ENCODE measurements at regions not wholly inside any gene's neighbourhood (a gene's known extent, or its start where the extent isn't known, plus 50 kb on each side); places are given as distances from the start of the nearest gene placed in this dataset.

GRCh38 chr12:127178052-127178451, 1088.9 kb upstream of the TMEM132C start:
- no peak overlapping the region for H3K4me2 ChIP-seq (ENCODE audit: low read length)
- no peaks in the 10 kb centered on the region for H3K4me1 ChIP-seq (ENCODE audit: insufficient read depth, low read length, severe bottlenecking)
- H3K9me2 ChIP-seq (ENCODE audit: low read depth, low read length) = no peaks in the 10 kb centered on the region
- H3F3A ChIP-seq (ENCODE audit: insufficient read depth, low read length) = no peaks in the 10 kb centered on the region
- no peaks in the 10 kb centered on the region for H3K27me3 ChIP-seq (ENCODE audit: insufficient read depth, low read length)
- TF ChIP-seq EZH2 (IDR thresholded peaks at IDR 0.05; ENCODE audit: borderline replicate concordance, low read length) = no peak
- TF ChIP-seq, protein P1, sequence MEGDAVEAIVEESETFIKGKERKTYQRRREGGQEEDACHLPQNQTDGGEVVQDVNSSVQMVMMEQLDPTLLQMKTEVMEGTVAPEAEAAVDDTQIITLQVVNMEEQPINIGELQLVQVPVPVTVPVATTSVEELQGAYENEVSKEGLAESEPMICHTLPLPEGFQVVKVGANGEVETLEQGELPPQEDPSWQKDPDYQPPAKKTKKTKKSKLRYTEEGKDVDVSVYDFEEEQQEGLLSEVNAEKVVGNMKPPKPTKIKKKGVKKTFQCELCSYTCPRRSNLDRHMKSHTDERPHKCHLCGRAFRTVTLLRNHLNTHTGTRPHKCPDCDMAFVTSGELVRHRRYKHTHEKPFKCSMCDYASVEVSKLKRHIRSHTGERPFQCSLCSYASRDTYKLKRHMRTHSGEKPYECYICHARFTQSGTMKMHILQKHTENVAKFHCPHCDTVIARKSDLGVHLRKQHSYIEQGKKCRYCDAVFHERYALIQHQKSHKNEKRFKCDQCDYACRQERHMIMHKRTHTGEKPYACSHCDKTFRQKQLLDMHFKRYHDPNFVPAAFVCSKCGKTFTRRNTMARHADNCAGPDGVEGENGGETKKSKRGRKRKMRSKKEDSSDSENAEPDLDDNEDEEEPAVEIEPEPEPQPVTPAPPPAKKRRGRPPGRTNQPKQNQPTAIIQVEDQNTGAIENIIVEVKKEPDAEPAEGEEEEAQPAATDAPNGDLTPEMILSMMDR (IDR thresholded peaks at IDR 0.05; ENCODE audit: low read length) = no peak
- H3K79me2 ChIP-seq (ENCODE audit: insufficient read depth, low read length) = no peaks in the 10 kb centered on the region
- H3K9ac ChIP-seq (ENCODE audit: low read length) = no peak overlapping the region
- no peak overlapping the region for H3K4me3 ChIP-seq (ENCODE audit: low read depth, low read length, poor library complexity, severe bottlenecking)
- 0 out of 2 replicates have a peak, but pooled peaks cover 4% of the 10 kb centered on the region for H3K9me3 ChIP-seq (ENCODE audit: low read length)
- no peak overlapping the region for H3K27ac ChIP-seq (ENCODE audit: low read depth, low read length, poor library complexity, severe bottlenecking)
- H4K20me1 ChIP-seq (ENCODE audit: insufficient read depth, low read length) = no peaks in the 10 kb centered on the region
- H2AFZ ChIP-seq (ENCODE audit: low read length) = no peak overlapping the region
- H3K36me3 ChIP-seq (ENCODE audit: insufficient read depth, low read length) = no peaks in the 10 kb centered on the region

DNA sequence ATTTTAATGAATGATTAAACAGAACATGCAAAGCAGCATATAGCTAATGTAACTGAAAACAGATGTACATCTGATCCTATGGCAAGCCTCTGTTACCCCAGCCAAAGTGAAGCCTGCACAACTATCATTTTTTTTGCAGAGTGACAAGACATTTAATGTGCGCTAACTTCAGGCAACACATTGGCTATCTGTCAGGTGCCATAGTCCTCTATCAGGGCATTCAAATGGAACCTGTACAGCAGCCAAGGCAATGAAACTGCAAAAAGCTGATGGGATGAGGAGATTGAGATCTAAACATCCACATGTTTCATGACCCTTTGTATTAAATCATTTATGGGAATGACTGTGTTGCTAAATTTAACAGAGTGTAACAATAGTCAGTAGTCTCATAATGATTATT, 1088.5 kb upstream of the TMEM132C start:
- 0 out of 2 replicates have a peak, but pooled peaks cover 4% of the 10 kb centered on the region for H3K9me3 ChIP-seq (ENCODE audit: low read length)
- no peak overlapping the region for H3K27ac ChIP-seq (ENCODE audit: low read depth, low read length, poor library complexity, severe bottlenecking)
- H3K79me2 ChIP-seq (ENCODE audit: insufficient read depth, low read length) = no peaks in the 10 kb centered on the region

GRCh38 chr12:127179176-127179575, 1087.8 kb upstream of the TMEM132C start:
- Histone ChIP-seq H3K27ac (ENCODE audit: low read depth, low read length, poor library complexity, severe bottlenecking) (no peak overlapping the region), H4K20me1 (ENCODE audit: insufficient read depth, low read length) (no peaks in the 10 kb centered on the region), H3K27me3 (ENCODE audit: insufficient read depth, low read length) (no peaks in the 10 kb centered on the region), H2AFZ (ENCODE audit: low read length) (no peak overlapping the region), H3K79me2 (ENCODE audit: insufficient read depth, low read length) (no peaks in the 10 kb centered on the region), H3K4me3 (ENCODE audit: low read depth, low read length, poor library complexity, severe bottlenecking) (no peak overlapping the region), H3K9ac (ENCODE audit: low read length) (no peak overlapping the region), H3K4me1 (ENCODE audit: insufficient read depth, low read length, severe bottlenecking) (no peaks in the 10 kb centered on the region), H3K9me2 (ENCODE audit: low read depth, low read length) (no peaks in the 10 kb centered on the region), H3F3A (ENCODE audit: insufficient read depth, low read length) (no peaks in the 10 kb centered on the region), H3K36me3 (ENCODE audit: insufficient read depth, low read length) (no peaks in the 10 kb centered on the region), H3K9me3 (ENCODE audit: low read length) (0 out of 2 replicates have a peak, but pooled peaks cover 4% of the 10 kb centered on the region), H3K4me2 (ENCODE audit: low read length) (no peak overlapping the region)
- TF ChIP-seq, protein P1 (IDR thresholded peaks at IDR 0.05; ENCODE audit: low read length) = no peak
- TF ChIP-seq EZH2 (IDR thresholded peaks at IDR 0.05; ENCODE audit: borderline replicate concordance, low read length) = no peak

More for the DNA sequence above, 1088.5 kb upstream of the TMEM132C start:
- Histone ChIP-seq H3K27me3 (ENCODE audit: insufficient read depth, low read length) (no peaks in the 10 kb centered on the region), H3K9ac (ENCODE audit: low read length) (no peak overlapping the region), H3K36me3 (ENCODE audit: insufficient read depth, low read length) (no peaks in the 10 kb centered on the region), H3K4me3 (ENCODE audit: low read depth, low read length, poor library complexity, severe bottlenecking) (no peak overlapping the region), H2AFZ (ENCODE audit: low read length) (no peak overlapping the region), H4K20me1 (ENCODE audit: insufficient read depth, low read length) (no peaks in the 10 kb centered on the region), H3K4me2 (ENCODE audit: low read length) (no peak overlapping the region), H3K9me2 (ENCODE audit: low read depth, low read length) (no peaks in the 10 kb centered on the region), H3K4me1 (ENCODE audit: insufficient read depth, low read length, severe bottlenecking) (no peaks in the 10 kb centered on the region), H3F3A (ENCODE audit: insufficient read depth, low read length) (no peaks in the 10 kb centered on the region)
- TF ChIP-seq, protein P1 (IDR thresholded peaks at IDR 0.05; ENCODE audit: low read length) = no peak
- TF ChIP-seq EZH2 (IDR thresholded peaks at IDR 0.05; ENCODE audit: borderline replicate concordance, low read length) = no peak
